ENCODE measurements at regions not wholly inside any gene's neighbourhood (a gene's known extent, or its start where the extent isn't known, plus 50 kb on each side); places are given as distances from the start of the nearest gene placed in this dataset.
"Not testable (repeated sequence)": the region's sequence is repeated elsewhere in the genome, so short reads cannot be mapped to it uniquely, and the experiment has no call there.

DNA sequence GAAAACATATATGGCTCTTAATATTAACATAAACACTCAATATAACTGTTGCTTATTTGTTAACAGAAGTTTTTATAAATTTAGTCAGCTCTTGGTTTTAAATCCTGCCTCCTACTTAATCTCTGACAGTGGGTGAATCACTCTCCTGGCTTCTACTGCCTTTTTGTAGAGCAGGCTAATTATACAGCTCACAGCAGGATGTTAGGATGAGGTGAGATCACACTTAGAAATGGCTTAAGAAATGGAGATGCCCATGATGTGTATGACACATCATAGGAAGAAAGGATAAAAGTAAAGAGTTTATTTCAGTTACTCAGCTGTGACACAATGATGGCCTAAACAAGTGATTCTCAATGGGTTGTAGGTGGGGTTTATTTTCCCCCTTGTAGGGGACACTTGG, 345.6 kb downstream of the SPRY2 start:
- no peak overlapping the region for H3K27ac Mint-ChIP-seq
- no peaks in the 10 kb centered on the region for H3K27me3 Mint-ChIP-seq (ENCODE audit: low read depth)
- CTCF ChIA-PET: no interaction called here
- DNase-seq: no peak
- H3K36me3 Mint-ChIP-seq (ENCODE audit: low read depth): no peaks in the 10 kb centered on the region
- peaks cover 2% of the 10 kb centered on the region for H3K9me3 Mint-ChIP-seq
- no peak overlapping the region for H3K4me3 Mint-ChIP-seq
- intact Hi-C loops (cut with micrococcal nuclease): no loop called here
- no peaks in the 10 kb centered on the region for H3K4me1 Mint-ChIP-seq (ENCODE audit: low read depth)

- Mint-ChIP-seq H3K27ac (no peak overlapping the region), H3K36me3 (ENCODE audit: low read depth) (no peaks in the 10 kb centered on the region), H3K9me3 (peaks cover 2% of the 10 kb centered on the region), H3K4me1 (ENCODE audit: low read depth) (no peaks in the 10 kb centered on the region), H3K27me3 (ENCODE audit: low read depth) (no peaks in the 10 kb centered on the region), H3K4me3 (no peak overlapping the region)
- intact Hi-C loops (cut with micrococcal nuclease): no loop called here
- DNase-seq: no peak
- CTCF ChIA-PET: no interaction called here
These were observed 348.8 kb downstream of the SPRY2 start for GRCh38 chr13:79992111-79992510.

GRCh38 chr13:79990048-79990447, 350.9 kb downstream of the SPRY2 start:
- no peak overlapping the region for H3K4me3 Mint-ChIP-seq
- DNase-seq: no peak
- no peaks in the 10 kb centered on the region for H3K4me1 Mint-ChIP-seq (ENCODE audit: low read depth)
- CTCF ChIA-PET: interaction anchor here (1.1 kb wide), 1 partner anchor 16 kb away, joined by 6 read pairs; no protein-coding TSS in a partner anchor
- no peaks in the 10 kb centered on the region for H3K27me3 Mint-ChIP-seq (ENCODE audit: low read depth)
- H3K27ac Mint-ChIP-seq: no peak overlapping the region
- H3K36me3 Mint-ChIP-seq (ENCODE audit: low read depth): no peaks in the 10 kb centered on the region
- intact Hi-C loops (cut with micrococcal nuclease): no loop called here
- H3K9me3 Mint-ChIP-seq: no peaks in the 10 kb centered on the region

DNA sequence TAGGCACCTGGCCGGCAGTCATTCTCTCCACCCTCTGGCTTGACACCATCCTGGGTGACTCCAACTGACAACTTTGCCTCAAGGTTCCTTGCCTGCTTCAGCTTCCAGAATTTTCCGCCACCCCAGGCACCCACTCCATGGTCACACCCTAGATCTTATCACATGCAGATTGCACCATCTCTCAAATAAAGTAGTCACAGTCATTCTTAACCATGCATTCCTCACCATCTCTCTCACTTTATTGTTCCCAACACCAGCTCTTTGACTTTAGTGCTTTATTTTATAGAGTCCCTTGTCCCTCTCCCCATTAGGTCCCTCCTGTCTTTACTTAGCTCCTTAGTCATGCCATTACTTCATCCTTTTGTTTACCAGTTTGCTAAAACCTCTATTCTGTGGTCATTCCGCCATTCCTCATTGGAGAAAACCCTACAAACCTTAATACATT, 351.7 kb downstream of the SPRY2 start:
- H3K36me3 Mint-ChIP-seq (ENCODE audit: low read depth): no peaks in the 10 kb centered on the region
- H3K4me1 Mint-ChIP-seq (ENCODE audit: low read depth): no peaks in the 10 kb centered on the region
- intact Hi-C loops (cut with micrococcal nuclease): no loop called here
- no peaks in the 10 kb centered on the region for H3K9me3 Mint-ChIP-seq
- H3K27me3 Mint-ChIP-seq (ENCODE audit: low read depth): no peaks in the 10 kb centered on the region
- no peak for DNase-seq
- no peak overlapping the region for H3K4me3 Mint-ChIP-seq
- no peak overlapping the region for H3K27ac Mint-ChIP-seq
- CTCF ChIA-PET: no interaction called here

DNA sequence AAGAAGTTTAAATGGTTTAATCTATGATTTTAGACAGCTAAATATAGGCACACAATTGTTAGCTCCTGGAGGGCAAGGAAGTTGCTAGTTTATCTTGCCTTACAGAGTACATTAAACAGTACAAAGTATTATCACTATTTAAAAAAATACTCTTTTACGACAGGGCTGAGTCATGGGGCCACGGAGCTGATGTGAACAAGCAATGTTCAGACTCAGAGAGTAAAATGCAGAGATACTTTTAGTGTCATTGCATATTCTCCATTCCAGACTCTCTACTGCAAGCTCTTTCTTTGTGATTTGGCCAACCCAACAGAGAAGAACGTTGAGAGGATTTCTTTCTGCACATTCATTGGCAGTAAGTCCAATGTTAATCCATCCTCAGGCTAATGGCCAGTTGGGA, 352.4 kb downstream of the SPRY2 start:
- H3K27ac Mint-ChIP-seq: no peak overlapping the region
- no peaks in the 10 kb centered on the region for H3K36me3 Mint-ChIP-seq (ENCODE audit: low read depth)
- CTCF ChIA-PET: no interaction called here
- H3K4me1 Mint-ChIP-seq (ENCODE audit: low read depth): no peaks in the 10 kb centered on the region
- H3K9me3 Mint-ChIP-seq: no peaks in the 10 kb centered on the region
- no peaks in the 10 kb centered on the region for H3K27me3 Mint-ChIP-seq (ENCODE audit: low read depth)
- no peak overlapping the region for H3K4me3 Mint-ChIP-seq
- DNase-seq: no peak
- intact Hi-C loops (cut with micrococcal nuclease): no loop called here

DNA sequence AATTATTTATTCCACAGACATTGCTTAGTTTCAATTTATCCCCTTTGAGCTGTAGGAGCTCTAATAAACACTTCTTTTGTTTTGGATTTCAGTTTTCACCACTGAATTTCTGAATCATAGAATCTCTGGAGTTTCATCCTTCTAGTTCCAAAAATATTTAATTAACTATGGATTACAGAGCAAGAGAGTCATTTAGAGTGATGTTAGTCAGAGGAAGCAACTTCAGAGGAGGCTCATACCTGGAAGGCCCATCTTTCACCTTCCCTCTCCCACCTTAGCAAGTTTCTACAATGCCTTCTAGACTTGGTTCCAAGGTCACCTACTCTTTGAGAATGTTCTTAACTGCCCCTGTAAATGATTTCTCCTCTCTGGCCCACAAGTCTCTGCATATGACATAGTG, 353.2 kb downstream of the SPRY2 start:
- H3K9me3 Mint-ChIP-seq: no peaks in the 10 kb centered on the region
- H3K4me1 Mint-ChIP-seq (ENCODE audit: low read depth): no peaks in the 10 kb centered on the region
- intact Hi-C loops (cut with micrococcal nuclease): no loop called here
- no peaks in the 10 kb centered on the region for H3K27me3 Mint-ChIP-seq (ENCODE audit: low read depth)
- H3K4me3 Mint-ChIP-seq: no peak overlapping the region
- CTCF ChIA-PET: no interaction called here
- no peaks in the 10 kb centered on the region for H3K36me3 Mint-ChIP-seq (ENCODE audit: low read depth)
- H3K27ac Mint-ChIP-seq: no peak overlapping the region
- DNase-seq: no peak

DNA sequence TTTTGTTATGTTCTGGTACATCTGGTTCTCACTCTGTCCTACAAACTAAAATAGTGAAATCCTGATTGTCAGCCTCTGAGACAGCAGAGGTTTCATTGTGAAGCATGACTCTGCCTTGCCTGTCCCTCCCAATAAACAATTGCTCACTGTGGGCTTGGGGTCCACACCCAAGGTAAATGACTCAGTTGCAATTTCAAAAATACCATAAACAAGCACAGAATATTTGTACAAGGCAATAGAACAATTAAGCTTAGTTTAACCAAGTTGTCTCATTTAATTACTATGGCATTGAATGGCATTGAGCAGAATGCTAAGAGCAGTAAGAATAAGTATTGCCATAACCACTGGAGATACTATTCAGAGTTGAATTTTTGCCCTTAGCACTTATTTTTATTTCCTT, 353.6 kb downstream of the SPRY2 start:
- CTCF ChIA-PET: no interaction called here
- no peak for DNase-seq
- no peak overlapping the region for H3K4me3 Mint-ChIP-seq
- no peaks in the 10 kb centered on the region for H3K4me1 Mint-ChIP-seq (ENCODE audit: low read depth)
- H3K36me3 Mint-ChIP-seq (ENCODE audit: low read depth): no peaks in the 10 kb centered on the region
- H3K9me3 Mint-ChIP-seq: peaks cover 1% of the 10 kb centered on the region
- no peaks in the 10 kb centered on the region for H3K27me3 Mint-ChIP-seq (ENCODE audit: low read depth)
- intact Hi-C loops (cut with micrococcal nuclease): no loop called here
- H3K27ac Mint-ChIP-seq: no peak overlapping the region

DNA sequence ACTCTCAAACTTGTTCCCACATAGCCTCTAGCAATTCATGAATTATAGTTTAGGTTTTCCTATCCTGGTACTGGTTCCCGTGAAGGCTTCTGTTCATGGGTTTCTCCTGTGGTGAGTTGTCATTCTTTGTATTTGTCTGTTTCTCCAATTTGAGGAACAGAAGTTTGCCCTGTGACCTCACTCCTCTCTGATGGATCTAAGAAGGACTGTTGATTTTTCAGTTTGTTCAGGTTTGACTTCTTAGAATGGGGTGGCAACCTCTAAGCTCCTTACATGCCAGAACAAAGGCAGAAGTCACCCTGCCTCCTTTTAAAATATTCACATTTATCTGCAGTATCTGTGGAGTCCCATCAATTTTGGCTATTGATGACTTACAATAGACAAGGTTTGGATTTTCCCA, 354.0 kb downstream of the SPRY2 start:
- H3K36me3 Mint-ChIP-seq (ENCODE audit: low read depth): no peaks in the 10 kb centered on the region
- H3K9me3 Mint-ChIP-seq: peaks cover 4% of the 10 kb centered on the region
- CTCF ChIA-PET: no interaction called here
- no peaks in the 10 kb centered on the region for H3K4me1 Mint-ChIP-seq (ENCODE audit: low read depth)
- H3K27me3 Mint-ChIP-seq (ENCODE audit: low read depth): no peaks in the 10 kb centered on the region
- intact Hi-C loops (cut with micrococcal nuclease): no loop called here
- no peak overlapping the region for H3K4me3 Mint-ChIP-seq
- H3K27ac Mint-ChIP-seq: no peak overlapping the region
- no peak for DNase-seq

- intact Hi-C loops (cut with micrococcal nuclease): loop anchor here (5.0 kb wide), 1 partner anchor 387 kb away; no protein-coding TSS in a partner anchor
- H3K4me1 Mint-ChIP-seq (ENCODE audit: low read depth); H3K27me3 Mint-ChIP-seq (ENCODE audit: low read depth); H3K4me3 Mint-ChIP-seq; DNase-seq; H3K36me3 Mint-ChIP-seq (ENCODE audit: low read depth); CTCF ChIA-PET; H3K27ac Mint-ChIP-seq: not testable (repeated sequence)
- peaks cover 21% of the 10 kb centered on the region for H3K9me3 Mint-ChIP-seq
These were observed 365.8 kb downstream of the SPRY2 start for GRCh38 chr13:79974935-79975650.

- Mint-ChIP-seq H3K4me3 (no peak overlapping the region), H3K9me3 (peaks cover 19% of the 10 kb centered on the region), H3K4me1 (ENCODE audit: low read depth) (no peaks in the 10 kb centered on the region), H3K27ac (no peak overlapping the region), H3K27me3 (ENCODE audit: low read depth) (no peaks in the 10 kb centered on the region), H3K36me3 (ENCODE audit: low read depth) (no peaks in the 10 kb centered on the region)
- intact Hi-C loops (cut with micrococcal nuclease): loop anchor here (5.0 kb wide), 1 partner anchor 389 kb away; no protein-coding TSS in a partner anchor
- DNase-seq: no peak
- CTCF ChIA-PET: interaction anchor here (0.6 to 1.4 kb wide), 4 partner anchors 17 to 248 kb away, joined by 3 to 6 read pairs (median 4); no protein-coding TSS in a partner anchor
These were observed 367.4 kb downstream of the SPRY2 start for GRCh38 chr13:79973533-79973963.

DNA sequence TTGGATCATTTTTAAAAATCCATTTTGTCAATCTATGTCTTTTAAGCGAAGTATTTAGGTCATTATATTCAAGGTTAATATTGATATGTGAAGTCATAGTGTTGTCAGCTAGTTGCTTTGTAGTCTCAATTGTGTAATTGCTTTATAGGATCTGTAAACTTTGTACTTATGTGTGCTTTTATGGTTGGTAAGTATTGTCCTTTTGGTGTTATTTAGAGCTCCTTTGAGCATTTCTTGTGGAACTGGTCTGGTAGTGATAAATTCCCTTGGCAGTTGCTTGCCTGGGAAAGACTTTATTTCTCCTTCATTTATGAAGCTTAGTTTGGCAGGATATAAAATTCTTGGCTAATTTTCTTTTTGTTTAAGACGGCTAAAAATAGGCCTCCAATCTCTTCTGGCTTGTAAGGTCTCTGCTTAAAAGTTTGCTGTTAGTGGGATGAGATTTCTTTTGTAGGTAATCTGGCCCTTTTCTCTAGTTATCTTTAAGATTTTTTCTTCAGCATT, 368.8 kb downstream of the SPRY2 start:
- no peak overlapping the region for H3K27ac Mint-ChIP-seq
- H3K27me3 Mint-ChIP-seq (ENCODE audit: low read depth): no peaks in the 10 kb centered on the region
- intact Hi-C loops (cut with micrococcal nuclease): loop anchor here (5.0 kb wide), 1 partner anchor 390 kb away; no protein-coding TSS in a partner anchor
- H3K4me1 Mint-ChIP-seq (ENCODE audit: low read depth): no peaks in the 10 kb centered on the region
- H3K36me3 Mint-ChIP-seq (ENCODE audit: low read depth): no peaks in the 10 kb centered on the region
- H3K4me3 Mint-ChIP-seq: no peak overlapping the region
- H3K9me3 Mint-ChIP-seq: peaks cover 7% of the 10 kb centered on the region
- CTCF ChIA-PET: interaction anchor here (0.6 to 1.1 kb wide), 2 partner anchors 26 to 548 kb away, joined by 3 to 4 read pairs; no protein-coding TSS in a partner anchor
- no peak for DNase-seq

GRCh38 chr13:79966493-79966895, 374.4 kb downstream of the SPRY2 start:
- no peaks in the 10 kb centered on the region for H3K36me3 Mint-ChIP-seq (ENCODE audit: low read depth)
- intact Hi-C loops (cut with micrococcal nuclease): no loop called here
- H3K27ac Mint-ChIP-seq: no peak overlapping the region
- no peak for DNase-seq
- H3K4me3 Mint-ChIP-seq: no peak overlapping the region
- no peaks in the 10 kb centered on the region for H3K27me3 Mint-ChIP-seq (ENCODE audit: low read depth)
- peaks cover 16% of the 10 kb centered on the region for H3K9me3 Mint-ChIP-seq
- CTCF ChIA-PET: no interaction called here
- no peaks in the 10 kb centered on the region for H3K4me1 Mint-ChIP-seq (ENCODE audit: low read depth)

GRCh38 chr13:79966059-79966458, 374.9 kb downstream of the SPRY2 start:
- CTCF ChIA-PET: no interaction called here
- intact Hi-C loops (cut with micrococcal nuclease): no loop called here
- Mint-ChIP-seq H3K27me3 (ENCODE audit: low read depth) (no peaks in the 10 kb centered on the region), H3K36me3 (ENCODE audit: low read depth) (no peaks in the 10 kb centered on the region), H3K9me3 (peaks cover 15% of the 10 kb centered on the region), H3K27ac (no peak overlapping the region), H3K4me1 (ENCODE audit: low read depth) (no peaks in the 10 kb centered on the region), H3K4me3 (no peak overlapping the region)
- no peak for DNase-seq
